Neural cell (in vitro differentiated cells): ENCODE measurements at regions not wholly inside any gene's neighbourhood (a gene's known extent, or its start where the extent isn't known, plus 50 kb on each side); places are given as distances from the start of the nearest gene placed in this dataset.

Source experiments
- H2AFZ ChIP-seq: fragments of 200-600, 300-800 bp; sonication (generic), shearing (Covaris generic); 2 replicates; pipeline ENCODE4 v1.6.0; 2014; ENCODE audit warnings: low read depth, mild to moderate bottlenecking, antibody characterized with exemption, low read length, moderate library complexity
- H3F3A ChIP-seq: fragments of 200-600 bp; shearing (Covaris generic); 2 replicates; pipeline ENCODE4 v1.6.1; 2016; ENCODE audit warnings: mild to moderate bottlenecking, moderate library complexity, mixed read lengths, antibody characterized with exemption, low read length; ENCODE audit not compliant: insufficient read depth, poor library complexity, severe bottlenecking
- H3K27ac ChIP-seq: fragments of 200-600, 300-800 bp; sonication (generic), shearing (Covaris generic); 2 replicates; pipeline ENCODE4 v1.5.1; 2014; ENCODE audit warnings: mild to moderate bottlenecking, low read length, moderate library complexity
- H3K27me3 ChIP-seq: fragments of 300-800, 200-600 bp; sonication (generic), shearing (Covaris generic); 2 replicates; pipeline ENCODE4 v1.6.0; 2014; ENCODE audit warnings: mild to moderate bottlenecking, low read depth, low read length, moderate library complexity; ENCODE audit not compliant: insufficient read depth
- H3K36me3 ChIP-seq: fragments of 300-800, 200-600 bp; sonication (generic), shearing (Covaris generic); 2 replicates; pipeline ENCODE4 v1.5.1; 2014; ENCODE audit warnings: mild to moderate bottlenecking, antibody characterized with exemption, low read length, moderate library complexity; ENCODE audit not compliant: insufficient read depth
- H3K4me2 ChIP-seq: fragments of 300-800, 200-600 bp; sonication (generic), shearing (Covaris generic); 2 replicates; pipeline ENCODE4 v1.6.0; 2014; ENCODE audit warnings: mild to moderate bottlenecking, low read length
- H3K4me3 ChIP-seq: fragments of 300-800, 200-600 bp; sonication (generic), shearing (Covaris generic); 2 replicates; pipeline ENCODE4 v1.5.1; 2014; ENCODE audit warnings: mild to moderate bottlenecking, low read length, moderate library complexity
- H3K79me2 ChIP-seq: fragments of 200-600 bp; shearing (Covaris generic); replicated peaks from 2 replicates; pipeline ENCODE4 v1.6.0; 2014; ENCODE audit warnings: mild to moderate bottlenecking, low read length, moderate library complexity; ENCODE audit not compliant: insufficient read depth
- H3K9ac ChIP-seq: fragments of 300-800, 200-600 bp; sonication (generic), shearing (Covaris generic); 2 replicates; pipeline ENCODE4 v1.6.1; 2016; ENCODE audit warnings: mild to moderate bottlenecking, low read length, mixed read lengths
- H3K9me2 ChIP-seq: fragments of 200-600 bp; shearing (Covaris generic); 2 replicates; pipeline ENCODE4 v1.6.1; 2016; ENCODE audit warnings: mild to moderate bottlenecking, low read length, mixed read lengths; ENCODE audit not compliant: insufficient read depth
- H3K9me3 ChIP-seq: fragments of 200-600, 300-800 bp; sonication (generic), shearing (Covaris generic); 2 replicates; pipeline ENCODE4 v1.6.1; 2016; ENCODE audit warnings: mild to moderate bottlenecking, mixed run types, low read length, moderate library complexity, mixed read lengths
- H4K20me1 ChIP-seq: fragments of 200-600 bp; shearing (Covaris generic); 2 replicates; pipeline ENCODE4 v1.6.1; 2016; ENCODE audit warnings: mild to moderate bottlenecking, mixed run types; ENCODE audit not compliant: insufficient read depth
- CTCF ChIP-seq: fragments of 450-650 bp; IDR thresholded peaks from 2 replicates; pipeline ENCODE4 v1.5.1; 2014; ENCODE audit warnings: antibody characterized with exemption, mild to moderate bottlenecking, moderate library complexity; ENCODE audit not compliant: poor library complexity, severe bottlenecking
- EP300 ChIP-seq: fragments of 450-650 bp; conservative IDR thresholded peaks from 2 replicates; pipeline ENCODE4 v1.6.1; 2014; ENCODE audit warnings: antibody characterized with exemption, mild to moderate bottlenecking, moderate library complexity; ENCODE audit not compliant: poor library complexity, severe bottlenecking
- EZH2 ChIP-seq: fragments of 200-600, 300-800 bp; shearing (Covaris generic), sonication (generic); IDR thresholded peaks from 2 replicates; pipeline ENCODE4 v1.6.1; 2014; ENCODE audit warnings: antibody characterized with exemption, low read length, borderline replicate concordance, mild to moderate bottlenecking; ENCODE audit not compliant: insufficient read depth, poor library complexity, severe bottlenecking
- MXI1 ChIP-seq: fragments of 450-650 bp; conservative IDR thresholded peaks from 2 replicates; pipeline ENCODE4 v1.6.1; 2014; ENCODE audit warnings: antibody characterized with exemption, mild to moderate bottlenecking; ENCODE audit not compliant: poor library complexity, severe bottlenecking
- POLR2AphosphoS5 ChIP-seq: IDR thresholded peaks from 2 replicates; pipeline ENCODE4 v1.6.1; 2012
- RAD21 ChIP-seq: fragments of 450-650 bp; conservative IDR thresholded peaks from 2 replicates; pipeline ENCODE4 v1.6.1; 2014; ENCODE audit warnings: antibody characterized with exemption, mild to moderate bottlenecking, moderate library complexity
- REST ChIP-seq: IDR thresholded peaks from 2 replicates; pipeline ENCODE4 v1.6.1; 2012; ENCODE audit warnings: borderline replicate concordance
- SMC3 ChIP-seq: fragments of 450-650 bp; conservative IDR thresholded peaks from 2 replicates; pipeline ENCODE4 v1.6.1; 2014; ENCODE audit warnings: antibody characterized with exemption, mild to moderate bottlenecking, moderate library complexity; ENCODE audit not compliant: poor library complexity
- TAF1 ChIP-seq: IDR thresholded peaks from 2 replicates; pipeline ENCODE4 v1.6.1; 2012; ENCODE audit warnings: low read depth

DNA sequence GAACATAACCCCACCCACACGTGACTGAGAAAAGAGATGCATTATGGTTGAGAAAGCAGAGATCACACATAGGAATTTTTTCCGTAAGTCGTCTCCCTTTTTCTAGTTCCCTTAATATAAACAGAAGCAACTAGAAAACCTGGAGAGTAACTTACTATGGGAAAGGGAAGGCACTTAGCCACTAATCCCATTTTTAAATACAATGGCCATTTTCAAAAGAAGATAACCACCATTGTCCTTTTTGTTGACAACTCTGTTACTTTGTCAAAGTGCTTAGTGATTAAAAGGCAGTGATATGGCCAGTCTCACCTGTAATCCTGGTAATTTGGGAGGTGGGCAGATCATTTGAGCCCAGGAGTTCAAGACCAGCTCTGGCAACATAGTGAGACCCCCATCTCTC lies 184.4 kb upstream of the UMPS start:
- H3K79me2 ChIP-seq: no peaks in the 10 kb centered on the region
- H3K4me2 ChIP-seq: no peak overlapping the region
- no peaks in the 10 kb centered on the region for H3K27me3 ChIP-seq
- no peak for TF ChIP-seq MXI1
- no peak for TF ChIP-seq RAD21
- TF ChIP-seq EZH2: no peak
- no peak for TF ChIP-seq REST
- TF ChIP-seq POLR2AphosphoS5: no peak
- TF ChIP-seq CTCF: no peak
- TF ChIP-seq TAF1: no peak
- no peak for TF ChIP-seq EP300
- no peak for TF ChIP-seq SMC3
- no peak overlapping the region for H3K27ac ChIP-seq
- H3F3A ChIP-seq: no peaks in the 10 kb centered on the region
- H3K36me3 ChIP-seq: peaks cover under 1% of the 10 kb centered on the region
- no peak overlapping the region for H2AFZ ChIP-seq
- H3K4me3 ChIP-seq: no peak overlapping the region
- H3K9ac ChIP-seq: no peak overlapping the region
- H3K9me3 ChIP-seq: no peaks in the 10 kb centered on the region
- no peaks in the 10 kb centered on the region for H3K9me2 ChIP-seq
- no peaks in the 10 kb centered on the region for H4K20me1 ChIP-seq

DNA sequence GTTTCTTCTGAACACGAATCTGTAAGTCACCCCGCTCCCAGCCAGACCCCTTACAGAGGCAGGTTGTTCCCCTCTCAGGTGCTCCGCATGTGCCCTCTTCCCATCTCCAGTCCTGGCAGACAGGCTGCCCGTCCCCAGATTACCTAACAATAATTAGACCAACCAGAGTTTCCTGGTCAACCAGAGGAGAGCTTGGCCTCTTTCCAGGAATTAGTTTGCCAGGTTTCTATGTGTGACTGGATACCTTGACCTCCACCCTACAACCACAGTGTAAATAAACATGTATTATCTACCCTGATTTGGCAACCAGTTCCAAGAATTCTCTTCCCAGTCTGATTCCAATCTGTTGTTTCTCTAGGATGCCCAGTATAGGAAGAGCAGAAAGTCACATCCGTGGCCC lies 178.0 kb upstream of the UMPS start:
- Histone ChIP-seq H3F3A (no peaks in the 10 kb centered on the region), H3K9ac (no peak overlapping the region), H3K27me3 (no peaks in the 10 kb centered on the region), H4K20me1 (no peaks in the 10 kb centered on the region), H2AFZ (no peak overlapping the region), H3K36me3 (no peaks in the 10 kb centered on the region), H3K9me2 (no peaks in the 10 kb centered on the region), H3K27ac (no peak overlapping the region), H3K79me2 (no peaks in the 10 kb centered on the region), H3K4me3 (no peak overlapping the region), H3K4me2 (no peak overlapping the region), H3K9me3 (no peaks in the 10 kb centered on the region)
- no peak for TF ChIP-seq MXI1

- H3K4me2 ChIP-seq: no peak overlapping the region
- no peaks in the 10 kb centered on the region for H3K9me3 ChIP-seq
- H2AFZ ChIP-seq: no peak overlapping the region
- H3K36me3 ChIP-seq: no peaks in the 10 kb centered on the region
- no peaks in the 10 kb centered on the region for H4K20me1 ChIP-seq
- no peaks in the 10 kb centered on the region for H3K79me2 ChIP-seq
- no peaks in the 10 kb centered on the region for H3K27me3 ChIP-seq
- no peaks in the 10 kb centered on the region for H3F3A ChIP-seq
- no peaks in the 10 kb centered on the region for H3K9me2 ChIP-seq
- H3K9ac ChIP-seq: no peak overlapping the region
- TF ChIP-seq TAF1: no peak
- no peak for TF ChIP-seq EP300
- TF ChIP-seq MXI1: no peak
- TF ChIP-seq EZH2: no peak
- TF ChIP-seq REST: no peak
- TF ChIP-seq POLR2AphosphoS5: no peak
- TF ChIP-seq CTCF: no peak
- no peak for TF ChIP-seq RAD21
- no peak for TF ChIP-seq SMC3
- H3K4me3 ChIP-seq: no peak overlapping the region
- no peak overlapping the region for H3K27ac ChIP-seq
Observed at GRCh38 chr3:124553178-124553577, 177.1 kb upstream of the UMPS start.
